Tibial nerve (tissue), 4 donors: ENCODE measurements at regions not wholly inside any gene's neighbourhood (a gene's known extent, or its start where the extent isn't known, plus 50 kb on each side); places are given as distances from the start of the nearest gene placed in this dataset.

Source experiments
- DNase-seq, 2 donors: peaks; one replicate each; pipeline ENCODE4 v3.0.0-alpha.2; 2019; ENCODE audit warnings: low spot score in 2 of 2
- H3K27ac ChIP-seq, 4 donors: fragments of 200-600 bp; sonication (generic) in 3 of 4; one replicate each; pipeline ENCODE4 v1.5.1; 2017 to 2019; ENCODE audit warnings: mild to moderate bottlenecking in 1 of 4
- H3K27me3 ChIP-seq, 2 donors: fragments of 200-600 bp; sonication (generic) in 1 of 2; one replicate each; pipeline versions ENCODE4 v1.5.1 to v1.6.0; 2017 to 2019
- H3K36me3 ChIP-seq, 3 donors: fragments of 200-600 bp; sonication (generic); one replicate each; pipeline ENCODE4 v1.5.1; 2018 to 2019
- H3K4me1 ChIP-seq, 4 donors: fragments of 200-600 bp; sonication (generic) in 3 of 4; one replicate each; pipeline ENCODE4 v1.5.1; 2017 to 2019
- H3K4me3 ChIP-seq, 4 donors: fragments of 200-600 bp; sonication (generic) in 3 of 4; one replicate each; pipeline ENCODE4 v1.5.1; 2017 to 2019; ENCODE audit warnings: mild to moderate bottlenecking in 1 of 4, moderate library complexity in 1 of 4
- H3K9me3 ChIP-seq, 4 donors: fragments of 200-600 bp; sonication (generic) in 3 of 4; one replicate each; pipeline ENCODE4 v1.5.1; 2017 to 2019
- EP300 ChIP-seq, 2 donors: sonication (generic); formaldehyde crosslinking; IDR thresholded peaks; one replicate each; pipeline ENCODE4 v1.6.1; 2017; ENCODE audit warnings: antibody characterized with exemption in 2 of 2, mild to moderate bottlenecking in 1 of 2
- POLR2A ChIP-seq, 2 donors: fragments of 450-650 bp; IDR thresholded peaks; one replicate each; pipeline ENCODE4 v1.6.1; 2017; ENCODE audit warnings: antibody characterized with exemption in 2 of 2, mild to moderate bottlenecking in 2 of 2, moderate library complexity in 2 of 2
- WGBS, 2 donors: methylation state at CpG; one replicate each; pipeline ENCODE4 v1.1.5; 2018; 5-methylcytosine and 5-hydroxymethylcytosine counted together
- TF ChIP-seq, protein P1 (sequence below), 5 experiments: fragments of 200-600 bp in 3 of 5; fragments of 450-650 bp in 2 of 5; sonication (generic) in 3 of 5; IDR thresholded peaks; one replicate each; pipeline ENCODE4 v1.5.1; 2016 to 2019; ENCODE audit warnings: antibody characterized with exemption in 5 of 5, mild to moderate bottlenecking in 3 of 5, moderate library complexity in 2 of 5

DNA sequence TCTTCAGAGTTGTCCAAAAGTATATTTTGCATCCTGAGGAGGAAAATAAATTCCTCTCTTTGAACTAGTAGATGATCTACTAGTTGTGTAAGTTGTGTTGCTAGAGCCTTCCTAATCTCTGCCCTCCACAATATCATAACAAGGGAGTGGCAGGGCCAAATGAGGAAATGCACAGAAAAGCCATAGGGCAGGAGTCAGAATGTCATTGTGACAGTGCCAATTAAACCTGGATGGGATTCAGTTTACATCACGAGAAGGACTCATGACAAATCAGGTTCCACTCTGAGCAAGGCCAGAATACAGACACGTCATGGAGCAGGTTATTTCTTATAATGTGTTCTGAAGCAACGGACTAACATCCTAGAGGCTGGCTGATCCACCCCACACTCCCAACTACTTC is 483.2 kb downstream of the CNTN6 start:
- Histone ChIP-seq H3K4me3 (no peak overlapping the region), H3K36me3 (no peaks in the 10 kb centered on the region), H3K9me3 (no peaks in the 10 kb centered on the region), H3K27ac (no peak overlapping the region), H3K27me3 (no peaks in the 10 kb centered on the region), H3K4me1 (peaks cover 0 to 3% (median 0%) of the 10 kb centered on the region in 4 donors)
- TF ChIP-seq EP300 (IDR thresholded peaks at IDR 0.05), result no peak
- TF ChIP-seq POLR2A (IDR thresholded peaks at IDR 0.05), result no peak
- TF ChIP-seq, protein P1, sequence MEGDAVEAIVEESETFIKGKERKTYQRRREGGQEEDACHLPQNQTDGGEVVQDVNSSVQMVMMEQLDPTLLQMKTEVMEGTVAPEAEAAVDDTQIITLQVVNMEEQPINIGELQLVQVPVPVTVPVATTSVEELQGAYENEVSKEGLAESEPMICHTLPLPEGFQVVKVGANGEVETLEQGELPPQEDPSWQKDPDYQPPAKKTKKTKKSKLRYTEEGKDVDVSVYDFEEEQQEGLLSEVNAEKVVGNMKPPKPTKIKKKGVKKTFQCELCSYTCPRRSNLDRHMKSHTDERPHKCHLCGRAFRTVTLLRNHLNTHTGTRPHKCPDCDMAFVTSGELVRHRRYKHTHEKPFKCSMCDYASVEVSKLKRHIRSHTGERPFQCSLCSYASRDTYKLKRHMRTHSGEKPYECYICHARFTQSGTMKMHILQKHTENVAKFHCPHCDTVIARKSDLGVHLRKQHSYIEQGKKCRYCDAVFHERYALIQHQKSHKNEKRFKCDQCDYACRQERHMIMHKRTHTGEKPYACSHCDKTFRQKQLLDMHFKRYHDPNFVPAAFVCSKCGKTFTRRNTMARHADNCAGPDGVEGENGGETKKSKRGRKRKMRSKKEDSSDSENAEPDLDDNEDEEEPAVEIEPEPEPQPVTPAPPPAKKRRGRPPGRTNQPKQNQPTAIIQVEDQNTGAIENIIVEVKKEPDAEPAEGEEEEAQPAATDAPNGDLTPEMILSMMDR (IDR thresholded peaks at IDR 0.05), result no peak
- DNase-seq, result no peak
- WGBS, 2 donors, result 91 to 93% methylated on average over 3 of the region's 3 CpGs

DNA sequence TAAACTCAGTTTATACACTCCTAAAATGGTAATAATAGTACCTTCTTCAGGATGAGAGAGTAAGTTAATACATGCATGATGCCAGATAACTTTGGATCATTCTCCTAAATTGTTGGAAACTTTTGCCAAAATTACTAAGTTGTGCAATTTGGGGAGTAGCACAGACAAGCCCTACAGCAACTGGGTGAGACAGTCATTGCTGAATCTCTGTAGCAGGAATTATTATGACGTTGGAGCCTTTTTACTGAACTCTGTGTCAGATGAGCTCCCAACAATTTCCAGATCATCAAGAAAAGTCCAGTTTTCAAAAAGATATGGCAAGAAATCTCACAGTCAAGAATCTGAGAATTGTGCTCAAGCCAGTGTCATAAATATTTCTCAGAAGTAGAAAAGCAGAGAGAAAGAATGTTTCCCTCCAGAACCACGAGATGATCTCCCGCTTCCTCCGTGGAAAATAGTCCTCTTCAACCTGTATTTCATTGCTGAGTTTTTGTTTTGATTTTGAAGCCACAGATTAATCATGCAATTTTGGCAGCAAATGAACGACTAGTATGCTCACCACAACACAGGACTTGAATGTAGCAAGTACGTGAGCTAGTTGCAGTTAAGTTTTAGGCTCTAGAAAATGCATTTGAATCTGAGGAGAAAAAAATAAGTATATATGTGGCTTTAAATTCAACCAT is 485.4 kb downstream of the CNTN6 start:
- H3K9me3 ChIP-seq, result no peaks in the 10 kb centered on the region
- TF ChIP-seq, protein P1 (IDR thresholded peaks at IDR 0.05), result no peak
- TF ChIP-seq EP300 (IDR thresholded peaks at IDR 0.05), result peak in 1 of 2 donors; percentile 13
- no peak for DNase-seq
- peak overlapping the region in 2 of 4 donors; percentile 33 to 66 for H3K27ac ChIP-seq
- H3K27me3 ChIP-seq, result no peaks in the 10 kb centered on the region
- WGBS, 2 donors, result 35 to 37% methylated on average over 6 of the region's 6 CpGs
- H3K36me3 ChIP-seq, result no peaks in the 10 kb centered on the region
- H3K4me1 ChIP-seq, result peaks cover 0 to 3% (median 0%) of the 10 kb centered on the region in 4 donors
- peak overlapping the region in 1 of 4 donors; percentile 12 for H3K4me3 ChIP-seq

DNA sequence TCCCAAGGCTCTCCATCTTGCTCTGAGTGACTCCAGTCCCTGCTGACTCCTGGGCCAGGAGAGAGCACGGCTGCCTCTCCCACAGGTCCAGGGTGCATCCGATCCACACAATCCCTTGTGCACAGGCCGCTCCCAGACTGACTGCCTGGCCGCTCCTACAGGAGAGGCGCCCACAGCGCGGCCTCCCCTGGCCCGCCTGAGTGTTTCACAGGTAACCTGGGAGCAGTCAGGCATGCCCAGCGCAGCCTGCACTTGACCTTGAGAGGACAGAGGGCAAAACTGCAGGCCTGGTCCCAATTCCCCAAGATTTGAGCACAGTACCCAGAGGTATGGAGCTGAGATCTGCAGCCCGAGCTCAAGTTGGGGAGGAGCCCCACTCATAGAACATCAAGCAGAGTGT is 490.2 kb downstream of the CNTN6 start:
- peaks cover 0 to 3% (median 0%) of the 10 kb centered on the region in 4 donors for H3K4me1 ChIP-seq
- DNase-seq, result no peak
- TF ChIP-seq, protein P1 (IDR thresholded peaks at IDR 0.05), result no peak
- TF ChIP-seq POLR2A (IDR thresholded peaks at IDR 0.05) (no peak), EP300 (IDR thresholded peaks at IDR 0.05) (no peak)
- 89 to 95% methylated on average over 9 to 10 of the region's 10 CpGs for WGBS, 2 donors
- no peak overlapping the region for H3K27ac ChIP-seq
- peaks cover 0 to 7% (median 0%) of the 10 kb centered on the region in 4 donors for H3K9me3 ChIP-seq
- H3K36me3 ChIP-seq, result no peaks in the 10 kb centered on the region
- no peaks in the 10 kb centered on the region for H3K27me3 ChIP-seq
- no peak overlapping the region for H3K4me3 ChIP-seq

GRCh38 chr3:1587426-1587825 is 494.6 kb downstream of the CNTN6 start:
- DNase-seq, result no peak
- Histone ChIP-seq H3K27ac (no peak overlapping the region), H3K4me3 (no peak overlapping the region), H3K9me3 (peaks cover 0 to 35% (median 6%) of the 10 kb centered on the region in 4 donors), H3K4me1 (no peaks in the 10 kb centered on the region), H3K27me3 (no peaks in the 10 kb centered on the region), H3K36me3 (no peaks in the 10 kb centered on the region)
- 73 to 90% methylated on average over 1 of the region's 1 CpG for WGBS, 2 donors
- TF ChIP-seq, protein P1 (IDR thresholded peaks at IDR 0.05), result no peak
- TF ChIP-seq POLR2A (IDR thresholded peaks at IDR 0.05) (no peak), EP300 (IDR thresholded peaks at IDR 0.05) (no peak)

GRCh38 chr3:1591327-1592028 is 498.7 kb downstream of the CNTN6 start:
- Histone ChIP-seq H3K4me1 (no peaks in the 10 kb centered on the region), H3K27me3 (no peaks in the 10 kb centered on the region), H3K9me3 (peaks cover 0 to 35% (median 6%) of the 10 kb centered on the region in 4 donors), H3K4me3 (no peak overlapping the region), H3K27ac (no peak overlapping the region), H3K36me3 (no peaks in the 10 kb centered on the region)
- TF ChIP-seq, protein P1 (IDR thresholded peaks at IDR 0.05), result no peak
- no peak for TF ChIP-seq POLR2A (IDR thresholded peaks at IDR 0.05)
- TF ChIP-seq EP300 (IDR thresholded peaks at IDR 0.05), result no peak
- 66 to 69% methylated on average over 4 of the region's 4 CpGs for WGBS, 2 donors
- no peak for DNase-seq
